Activated naive CD4-positive, alpha-beta T cell treated with anti-CD3 and anti-CD28 coated beads, Interleukin-2, amount 50 U/mL, for 16 hours (primary cell): ENCODE measurements at regions not wholly inside any gene's neighbourhood (a gene's known extent, or its start where the extent isn't known, plus 50 kb on each side); places are given as distances from the start of the nearest gene placed in this dataset.

ENCODE experiments used
- DNase-seq: peaks from one replicate; pipeline ENCODE4 v3.0.0-alpha.2; 2020

DNA sequence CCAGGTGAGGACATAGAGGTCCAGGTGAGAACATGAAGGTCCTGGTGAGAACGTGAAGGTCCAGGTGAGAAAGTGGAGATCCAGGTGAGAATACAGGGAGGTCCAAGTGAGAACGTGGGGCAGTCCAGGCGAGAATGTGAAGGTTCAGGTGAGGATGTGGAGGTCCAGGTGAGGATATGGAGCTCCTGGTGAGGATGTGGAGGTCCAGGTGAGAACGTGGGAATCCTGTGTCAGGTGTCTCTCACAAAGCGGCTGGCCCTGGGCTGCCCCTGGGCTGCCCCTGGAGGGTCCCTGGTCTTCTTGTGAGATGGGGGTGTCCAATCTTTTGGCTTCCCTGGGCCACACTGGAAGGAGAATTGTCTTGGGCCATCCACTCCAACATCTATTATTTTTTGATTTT is 133.4 kb downstream of the MRPL36 start:
- no peak for DNase-seq

DNA sequence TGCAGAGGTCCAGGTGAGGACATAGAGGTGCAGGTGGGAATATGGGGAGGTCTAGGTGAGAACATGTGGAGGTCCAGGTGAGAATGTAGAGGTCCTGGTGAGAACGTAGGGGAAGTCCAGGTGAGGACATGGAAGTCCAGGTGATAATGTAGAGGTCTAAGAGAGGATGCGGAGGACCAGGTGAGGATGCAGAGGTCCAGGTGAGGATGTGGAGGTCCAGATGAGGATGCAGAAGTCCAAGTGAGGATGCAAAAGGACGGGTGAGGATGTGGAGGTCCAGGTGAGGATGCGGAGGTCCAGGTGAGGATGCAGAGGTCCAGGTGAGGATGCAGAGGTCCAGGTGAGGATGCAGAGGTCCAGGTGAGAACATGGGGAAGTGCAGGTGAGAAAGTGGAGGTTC is 133.8 kb downstream of the MRPL36 start:
- DNase-seq: no peak

DNA sequence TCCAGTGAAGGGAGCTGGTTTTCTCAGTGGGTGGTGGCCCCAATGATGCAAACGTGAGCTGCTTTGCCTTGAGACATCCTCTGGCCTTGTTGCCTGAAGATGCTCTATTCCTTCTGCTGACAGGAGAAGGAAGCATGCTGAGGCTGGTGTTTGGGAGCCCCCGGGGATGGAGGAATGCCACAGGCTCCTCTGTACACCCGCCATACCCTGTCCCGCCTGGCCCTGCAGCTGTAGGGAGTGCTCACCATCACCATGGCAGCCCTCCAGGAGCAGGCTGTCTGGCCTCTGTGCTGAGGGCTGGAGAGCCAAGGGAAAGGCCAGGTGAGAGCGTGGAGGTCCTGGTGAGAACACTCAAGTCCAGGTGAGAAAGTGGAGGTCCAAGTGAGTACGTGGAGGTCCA is 134.4 kb downstream of the MRPL36 start:
- DNase-seq: no peak

DNA sequence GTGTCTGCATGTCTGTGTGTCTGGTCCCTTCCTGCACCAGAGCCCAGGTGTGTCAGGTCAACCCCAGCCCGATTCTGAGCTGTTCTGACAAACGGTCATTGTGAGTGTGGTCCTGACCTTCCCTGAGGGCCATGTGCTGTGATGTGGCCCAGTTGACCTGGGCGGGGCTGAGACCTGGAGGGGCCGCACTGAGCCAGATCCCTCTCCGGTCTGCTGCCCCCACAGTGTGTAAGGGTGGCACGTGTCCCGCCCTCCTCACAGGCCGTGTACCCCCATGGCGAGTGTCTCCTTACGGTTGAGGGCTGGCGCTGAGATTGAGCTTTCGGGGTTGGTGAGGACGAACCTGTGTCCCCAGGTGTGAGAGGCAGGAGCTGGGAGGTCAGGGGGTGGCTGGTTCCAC is 136.5 kb downstream of the MRPL36 start:
- no peak for DNase-seq

- DNase-seq: no peak
These were observed 137.0 kb downstream of the MRPL36 start for GRCh38 chr5:1662559-1663085.

GRCh38 chr5:1661831-1662558 is 137.6 kb downstream of the MRPL36 start:
- no peak for DNase-seq

DNA sequence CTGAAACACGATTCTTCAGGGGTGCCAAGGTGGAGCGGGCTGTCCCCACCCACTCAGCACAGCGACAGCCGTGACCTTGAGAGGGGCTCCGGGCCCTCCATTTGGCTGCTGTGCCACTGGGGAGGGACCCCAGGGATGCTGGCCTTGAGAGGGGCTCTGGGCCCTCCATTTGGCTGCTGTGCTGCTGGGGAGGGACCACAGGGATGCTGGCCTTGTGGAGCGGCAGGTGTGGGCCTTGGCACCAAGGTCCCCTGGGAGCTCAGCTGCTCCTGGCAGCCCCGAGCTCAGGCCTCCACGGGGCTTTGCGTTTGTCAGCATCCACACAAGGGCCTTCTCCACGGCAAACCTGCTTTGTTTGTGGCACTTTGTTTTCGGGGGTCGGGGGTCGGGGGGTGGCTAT is 137.6 kb upstream of the LPCAT1 start:
- no peak for DNase-seq

- DNase-seq: no peak
These were observed 136.8 kb upstream of the LPCAT1 start for GRCh38 chr5:1660511-1660910.

GRCh38 chr5:1660001-1660400 is 136.2 kb upstream of the LPCAT1 start:
- no peak for DNase-seq

DNA sequence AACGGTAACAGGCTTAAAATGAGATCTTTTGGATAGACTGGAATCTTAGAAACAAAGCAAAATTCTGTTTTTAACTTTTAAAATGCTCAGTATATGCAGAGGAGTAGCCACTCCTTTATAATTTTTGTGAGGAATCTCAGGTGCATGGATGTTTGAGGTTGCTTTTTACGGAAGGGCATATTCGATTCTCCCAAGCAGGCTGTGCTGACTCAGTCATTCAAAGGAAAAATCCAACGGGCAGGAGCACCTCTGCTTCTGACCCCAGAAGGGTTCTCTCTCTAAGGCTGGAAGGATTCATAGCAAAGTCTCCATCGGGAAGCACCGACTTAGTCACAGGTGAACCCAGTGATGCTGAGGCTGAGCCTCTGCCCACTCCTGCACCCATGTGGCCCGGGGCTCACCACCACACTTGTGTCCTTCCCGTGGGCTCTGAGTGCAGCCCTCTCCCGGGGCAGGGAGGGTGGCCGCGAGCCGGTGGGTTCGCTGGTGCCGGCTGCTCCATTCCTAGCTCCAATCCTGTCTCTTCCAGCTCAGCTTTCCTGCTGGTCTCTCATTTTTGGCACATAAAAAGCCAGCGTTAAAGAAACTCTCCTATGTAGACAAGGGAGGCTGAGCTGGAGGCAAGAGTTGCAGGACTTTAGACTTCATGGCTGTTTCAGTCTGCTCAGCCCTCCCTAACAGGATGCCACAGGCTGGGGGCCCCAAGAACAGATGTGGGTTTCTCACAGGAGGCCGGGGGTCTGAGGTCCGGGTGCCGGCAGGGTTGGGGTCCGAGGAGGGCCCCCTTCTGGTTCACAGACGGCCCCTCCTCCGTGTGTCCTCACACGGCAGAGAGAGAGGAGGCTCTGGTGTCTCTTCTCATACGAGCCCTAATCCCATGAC is 135.6 kb upstream of the LPCAT1 start:
- no peak for DNase-seq

- DNase-seq: no peak
These were observed 134.9 kb upstream of the LPCAT1 start for GRCh38 chr5:1658665-1659064.

DNA sequence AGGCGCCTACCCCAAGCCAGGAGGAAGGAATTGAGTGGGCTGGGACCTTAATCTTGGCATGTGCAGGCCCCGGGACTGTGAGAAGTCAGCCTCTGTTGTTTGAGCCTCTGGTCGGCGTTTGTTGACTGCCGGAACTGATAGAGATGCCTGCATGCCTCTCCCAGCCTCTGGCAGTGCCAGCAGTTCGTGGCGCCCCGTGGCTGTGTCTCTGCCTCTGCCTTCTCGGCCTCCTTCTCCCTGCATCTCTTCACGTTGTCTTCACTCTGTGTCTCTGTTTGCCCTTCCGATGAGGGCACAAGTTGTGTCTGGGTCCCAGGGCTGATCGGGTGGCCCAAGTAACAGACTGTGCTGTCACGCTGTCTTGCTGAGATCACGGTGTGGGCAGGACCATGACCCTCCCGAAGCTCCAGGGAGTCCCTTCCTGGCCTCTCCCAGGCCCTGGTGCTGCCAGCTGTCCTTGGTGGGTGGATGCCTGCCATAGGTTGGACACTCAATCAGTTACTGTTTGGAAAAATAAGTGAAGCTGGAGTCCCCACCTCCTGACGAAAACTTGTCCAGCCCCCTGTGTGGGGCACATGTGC is 133.5 kb upstream of the LPCAT1 start:
- no peak for DNase-seq

DNA sequence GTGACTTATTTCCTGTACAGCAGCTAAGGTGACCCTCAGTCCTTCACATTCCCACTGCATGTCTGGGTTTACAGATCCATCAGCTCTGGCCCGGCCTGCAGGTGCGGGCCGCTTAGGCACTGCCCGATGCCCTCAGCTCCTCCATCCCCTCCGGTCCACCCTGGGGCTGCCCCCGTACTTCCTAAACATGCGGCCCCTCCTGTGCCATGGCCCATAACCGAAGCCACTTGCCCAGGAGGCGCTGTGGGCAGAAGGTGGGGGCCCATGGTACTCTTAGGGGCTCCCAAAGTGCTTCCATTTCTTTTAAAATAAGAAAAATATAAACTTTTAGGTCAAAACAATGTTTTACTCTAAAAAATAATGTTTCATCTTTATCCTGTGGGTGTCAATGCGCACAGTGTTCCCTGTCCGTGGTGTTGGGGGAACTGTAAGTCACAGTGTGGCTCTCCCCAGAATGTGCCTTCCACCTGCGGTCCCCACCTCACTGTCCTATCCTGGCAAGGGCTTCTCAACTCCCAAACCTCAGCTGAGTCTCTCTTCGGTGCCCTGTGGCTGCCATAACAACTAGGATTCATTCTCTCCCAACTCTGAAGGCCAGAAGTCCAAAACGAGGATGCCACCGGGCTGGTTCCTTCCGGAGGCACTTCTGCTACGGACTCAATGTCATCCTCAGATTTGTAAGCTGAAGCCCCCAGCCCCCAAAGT is 132.7 kb upstream of the LPCAT1 start:
- no peak for DNase-seq

DNA sequence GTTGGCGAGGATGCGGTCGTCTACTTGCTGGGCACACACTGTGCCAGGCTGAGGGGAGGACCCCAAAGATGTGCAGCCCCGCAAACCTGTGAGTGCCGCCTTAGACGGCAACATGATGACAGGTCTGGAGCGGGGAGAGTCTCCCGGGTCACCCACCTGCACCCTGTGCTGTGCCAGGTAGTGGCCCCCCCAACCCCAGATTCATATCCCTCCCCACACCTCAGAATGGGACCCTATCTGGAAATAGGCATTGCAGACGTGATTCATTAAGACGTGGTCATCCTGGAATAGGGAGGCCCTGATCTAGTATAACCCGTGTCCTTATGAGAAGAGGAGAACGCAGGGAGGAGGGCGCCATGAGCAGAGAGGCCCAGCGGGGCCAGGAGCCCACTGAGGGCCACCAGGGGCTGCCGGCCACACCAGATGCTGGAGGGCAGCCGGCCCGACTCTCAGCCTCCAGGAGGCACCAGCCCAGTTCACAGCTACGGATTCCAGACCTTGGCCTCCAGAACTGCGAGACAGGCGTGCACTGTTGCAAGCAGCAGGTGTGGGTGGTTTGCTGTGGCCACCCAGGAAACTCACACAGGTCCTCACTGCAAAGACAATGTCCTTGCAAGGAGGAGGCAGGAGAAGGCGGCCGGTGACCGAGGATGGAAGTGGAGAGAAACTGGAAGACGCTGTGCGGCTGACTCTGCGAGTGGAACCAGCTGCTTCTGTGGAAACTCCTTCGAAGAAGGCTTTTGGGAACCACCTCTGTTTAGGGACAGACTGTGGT is 131.9 kb upstream of the LPCAT1 start:
- DNase-seq: no peak

DNA sequence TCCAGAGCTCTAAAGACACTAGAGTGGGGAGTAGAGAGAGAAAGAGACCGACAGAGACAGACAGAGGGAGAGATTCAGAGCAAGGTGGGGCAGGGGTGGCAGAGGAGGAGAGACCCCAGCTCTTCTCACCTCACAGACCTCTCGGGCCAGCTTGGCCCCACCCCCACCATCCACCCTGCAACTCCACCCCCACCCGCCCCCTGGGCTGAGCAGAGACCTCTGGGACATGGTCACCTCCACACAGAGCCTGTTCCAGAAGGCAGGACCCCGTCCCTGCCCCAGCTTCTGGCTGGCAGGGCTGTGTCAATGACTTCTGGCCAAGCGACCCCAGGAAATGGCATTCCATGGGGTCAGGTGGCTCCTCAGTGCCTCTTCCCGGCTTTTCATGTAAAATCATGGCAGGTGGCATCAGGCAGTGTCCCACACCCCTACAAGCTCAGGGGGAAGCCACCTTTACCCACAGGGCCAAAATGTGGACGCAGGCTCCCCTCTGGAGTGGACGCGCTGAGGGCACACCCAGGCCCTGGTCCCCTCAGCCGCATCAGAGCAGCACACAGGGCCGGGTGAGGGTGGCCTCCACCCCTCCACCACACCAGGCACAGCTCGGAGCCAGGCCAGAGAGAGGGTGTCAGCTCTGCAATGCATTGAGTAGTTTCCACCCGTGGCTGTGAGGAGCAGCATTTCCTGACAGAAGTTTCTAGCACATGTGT is 131.2 kb upstream of the LPCAT1 start:
- no peak for DNase-seq

DNA sequence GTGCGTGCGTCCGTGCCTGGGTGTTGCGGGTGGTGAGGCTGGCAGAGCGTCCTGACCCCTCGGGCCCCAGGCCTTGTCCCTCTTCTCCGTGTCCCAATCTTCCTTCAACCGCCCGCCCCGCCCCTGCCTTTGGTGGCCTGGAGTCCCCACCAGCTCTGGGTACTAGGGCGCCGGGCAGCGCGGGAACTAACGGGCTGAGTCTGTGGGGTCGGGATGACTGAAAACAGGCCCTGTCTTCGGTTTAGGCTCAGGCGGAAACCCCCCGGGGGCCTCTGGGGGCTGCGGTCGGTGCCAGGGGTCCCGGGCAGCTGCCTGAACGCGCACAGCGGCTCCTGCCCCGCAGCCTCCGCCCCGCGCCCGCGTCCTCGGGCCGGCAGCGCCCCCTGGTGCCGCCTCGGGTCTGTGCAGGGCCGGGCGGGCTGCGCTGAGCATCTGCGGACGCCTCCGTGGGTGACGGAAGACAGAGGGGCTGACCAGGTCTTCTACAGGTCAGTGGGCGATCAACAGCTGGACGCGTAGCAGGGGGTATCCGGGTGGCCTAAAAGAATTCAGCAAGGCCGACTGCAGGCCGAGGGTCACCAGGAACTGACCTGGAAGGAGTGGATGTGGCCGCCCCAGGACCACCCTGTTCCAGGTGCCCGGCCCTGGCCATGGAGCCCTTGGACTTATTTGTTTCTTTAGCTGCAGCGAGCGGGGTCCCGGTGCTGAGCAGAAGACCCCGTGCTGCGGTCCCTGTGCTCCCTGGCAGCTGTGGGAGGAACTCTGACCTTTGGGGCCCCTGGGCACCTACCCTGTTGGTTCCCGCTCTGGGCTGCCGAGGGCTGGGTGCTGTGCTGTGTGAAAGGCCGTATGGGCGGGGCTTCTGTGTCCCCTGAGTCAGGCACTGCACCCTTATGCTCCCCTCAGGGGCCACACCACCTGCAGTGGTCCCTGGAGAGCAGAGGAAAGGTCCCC is 130.2 kb upstream of the LPCAT1 start:
- peak; percentile 48 for DNase-seq

GRCh38 chr5:1652873-1653697 is 129.3 kb upstream of the LPCAT1 start:
- DNase-seq: no peak

- DNase-seq: no peak
These were observed 128.5 kb upstream of the LPCAT1 start for GRCh38 chr5:1651971-1652872.
